ENCODE measurements at regions not wholly inside any gene's neighbourhood (a gene's known extent, or its start where the extent isn't known, plus 50 kb on each side); places are given as distances from the start of the nearest gene placed in this dataset.

GRCh38 chr11:112762707-112763090 lies 198.5 kb upstream of the NCAM1 start:
- no peak for TF ChIP-seq CTCF (IDR thresholded peaks at IDR 0.05)
- no peak for TF ChIP-seq POLR2A (IDR thresholded peaks at IDR 0.05)
